ENCODE measurements at regions not wholly inside any gene's neighbourhood (a gene's known extent, or its start where the extent isn't known, plus 50 kb on each side); places are given as distances from the start of the nearest gene placed in this dataset.

DNA sequence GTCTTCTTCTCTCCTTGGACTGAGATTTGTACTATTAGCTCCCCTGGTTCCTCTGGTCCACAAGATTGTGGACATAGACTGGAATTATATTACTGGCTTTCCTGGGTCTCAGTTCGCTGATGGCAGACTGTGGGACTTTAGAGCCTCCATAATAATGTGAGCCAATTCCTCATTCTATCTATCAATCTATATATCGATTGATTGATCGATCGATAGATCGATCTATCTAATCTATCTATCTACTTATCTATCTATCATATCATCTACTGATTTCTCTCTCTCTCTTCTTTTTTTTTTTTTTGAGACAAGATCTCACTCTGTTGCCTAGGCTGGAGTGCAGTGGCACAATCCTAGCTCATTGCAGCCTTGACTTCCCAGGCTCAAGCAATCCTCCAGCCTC is 51.5 kb upstream of the DDR1 start:
- DNase-seq (no peak), FAIRE-seq (no peak)
- Histone ChIP-seq H3K27ac (ENCODE audit: low read depth in 2 of 2, low read length in 2 of 2) (no peak overlapping the region), H3K27me3 (ENCODE audit: control insufficient read depth, insufficient read depth, low read length) (no peaks in the 10 kb centered on the region), H3K4me3 (ENCODE audit: low read length in 3 of 3) (no peak overlapping the region), H3K36me3 (ENCODE audit: control insufficient read depth in 2 of 3, insufficient read depth in 3 of 3, low read length in 3 of 3) (no peaks in the 10 kb centered on the region), H3K9ac (ENCODE audit: low read length in 3 of 3) (no peak overlapping the region), H3K4me1 (ENCODE audit: control insufficient read depth in 2 of 3, insufficient read depth in 2 of 3, low read depth in 1 of 3, low read length in 3 of 3) (peaks cover 4 to 16% (median 10%) of the 10 kb centered on the region in 3 donors), H3K9me3 (ENCODE audit: control insufficient read depth in 2 of 3, insufficient read depth in 1 of 3, low read length in 3 of 3) (no peaks in the 10 kb centered on the region)
- TF ChIP-seq, protein P1, sequence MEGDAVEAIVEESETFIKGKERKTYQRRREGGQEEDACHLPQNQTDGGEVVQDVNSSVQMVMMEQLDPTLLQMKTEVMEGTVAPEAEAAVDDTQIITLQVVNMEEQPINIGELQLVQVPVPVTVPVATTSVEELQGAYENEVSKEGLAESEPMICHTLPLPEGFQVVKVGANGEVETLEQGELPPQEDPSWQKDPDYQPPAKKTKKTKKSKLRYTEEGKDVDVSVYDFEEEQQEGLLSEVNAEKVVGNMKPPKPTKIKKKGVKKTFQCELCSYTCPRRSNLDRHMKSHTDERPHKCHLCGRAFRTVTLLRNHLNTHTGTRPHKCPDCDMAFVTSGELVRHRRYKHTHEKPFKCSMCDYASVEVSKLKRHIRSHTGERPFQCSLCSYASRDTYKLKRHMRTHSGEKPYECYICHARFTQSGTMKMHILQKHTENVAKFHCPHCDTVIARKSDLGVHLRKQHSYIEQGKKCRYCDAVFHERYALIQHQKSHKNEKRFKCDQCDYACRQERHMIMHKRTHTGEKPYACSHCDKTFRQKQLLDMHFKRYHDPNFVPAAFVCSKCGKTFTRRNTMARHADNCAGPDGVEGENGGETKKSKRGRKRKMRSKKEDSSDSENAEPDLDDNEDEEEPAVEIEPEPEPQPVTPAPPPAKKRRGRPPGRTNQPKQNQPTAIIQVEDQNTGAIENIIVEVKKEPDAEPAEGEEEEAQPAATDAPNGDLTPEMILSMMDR (IDR thresholded peaks at IDR 0.05; ENCODE audit: borderline replicate concordance, extremely low read depth, insufficient read depth), result no peak
- intact Hi-C loops (cut with DNase I), result no loop called here

DNA sequence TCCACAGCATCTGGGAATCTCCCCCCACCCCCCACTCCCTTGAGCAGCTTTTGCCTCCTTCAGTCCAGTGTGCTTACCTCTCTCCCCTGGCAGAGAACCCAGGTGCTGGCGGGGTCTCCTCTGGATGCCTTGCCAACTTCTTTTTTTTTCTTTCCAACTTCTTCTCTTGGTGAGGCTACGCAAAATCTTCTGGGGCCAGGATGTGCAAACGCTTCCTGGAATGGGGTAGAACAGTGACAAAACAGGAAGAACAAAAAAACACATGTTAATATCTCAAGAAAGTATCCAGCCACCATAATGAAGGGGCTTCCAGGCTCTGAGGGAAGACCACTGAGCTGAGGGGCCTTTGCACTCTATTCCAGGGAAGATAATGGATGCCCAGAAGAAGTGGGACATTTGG is 53.9 kb upstream of the DDR1 start:
- Histone ChIP-seq H3K27ac (ENCODE audit: low read depth in 2 of 2, low read length in 2 of 2) (peak overlapping the region in 1 of 2 donors; percentile 65), H3K9me3 (ENCODE audit: control insufficient read depth in 2 of 3, insufficient read depth in 1 of 3, low read length in 3 of 3) (no peaks in the 10 kb centered on the region), H3K9ac (ENCODE audit: low read length in 3 of 3) (no peak overlapping the region), H3K4me1 (ENCODE audit: control insufficient read depth in 2 of 3, insufficient read depth in 2 of 3, low read depth in 1 of 3, low read length in 3 of 3) (peaks cover 4 to 12% (median 10%) of the 10 kb centered on the region in 3 donors), H3K36me3 (ENCODE audit: control insufficient read depth in 2 of 3, insufficient read depth in 3 of 3, low read length in 3 of 3) (no peaks in the 10 kb centered on the region), H3K4me3 (ENCODE audit: low read length in 3 of 3) (no peak overlapping the region), H3K27me3 (ENCODE audit: control insufficient read depth, insufficient read depth, low read length) (no peaks in the 10 kb centered on the region)
- DNase-seq, result no peak
- intact Hi-C loops (cut with DNase I), result no loop called here
- TF ChIP-seq, protein P1 (IDR thresholded peaks at IDR 0.05; ENCODE audit: borderline replicate concordance, extremely low read depth, insufficient read depth), result no peak
- no peak for FAIRE-seq

DNA sequence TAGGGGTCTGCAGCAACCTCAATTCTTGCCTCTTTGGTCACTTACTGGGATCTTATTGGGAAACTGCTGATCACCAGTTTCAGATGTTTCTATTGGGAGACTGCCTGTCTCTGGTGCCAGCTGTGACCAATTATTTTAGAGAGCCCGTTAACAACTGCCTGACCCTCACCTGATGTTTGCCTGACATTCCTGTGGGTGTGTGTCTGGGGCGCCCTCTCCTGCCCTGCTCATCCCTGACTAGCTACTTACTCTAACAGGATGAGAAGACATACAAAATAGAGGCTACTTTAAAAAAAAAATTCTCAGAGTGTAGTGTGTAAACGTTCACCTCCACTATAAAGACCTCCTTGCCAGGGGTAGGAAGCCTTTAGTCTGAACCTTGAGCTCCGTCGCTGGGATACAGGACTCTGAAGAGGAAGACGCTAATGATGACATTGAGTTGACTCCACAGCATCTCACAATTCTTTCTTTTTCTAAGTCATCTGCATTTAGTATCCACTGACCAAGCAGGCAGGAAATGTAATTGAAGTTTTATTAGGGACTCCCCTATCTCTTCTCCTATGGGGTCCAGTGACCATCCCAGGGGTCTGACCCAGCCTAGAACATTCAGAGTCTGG is 54.6 kb upstream of the DDR1 start:
- peak overlapping the region in 1 of 2 donors; percentile 15 for H3K27ac ChIP-seq (ENCODE audit: low read depth in 2 of 2, low read length in 2 of 2)

More for the DNA sequence above, 54.6 kb upstream of the DDR1 start:
- DNase-seq (no peak), FAIRE-seq (no peak)
- Histone ChIP-seq H3K27me3 (ENCODE audit: control insufficient read depth, insufficient read depth, low read length) (no peaks in the 10 kb centered on the region), H3K4me1 (ENCODE audit: control insufficient read depth in 2 of 3, insufficient read depth in 2 of 3, low read depth in 1 of 3, low read length in 3 of 3) (peaks cover 4 to 12% (median 10%) of the 10 kb centered on the region in 3 donors), H3K9ac (ENCODE audit: low read length in 3 of 3) (no peak overlapping the region), H3K4me3 (ENCODE audit: low read length in 3 of 3) (no peak overlapping the region), H3K36me3 (ENCODE audit: control insufficient read depth in 2 of 3, insufficient read depth in 3 of 3, low read length in 3 of 3) (no peaks in the 10 kb centered on the region), H3K9me3 (ENCODE audit: control insufficient read depth in 2 of 3, insufficient read depth in 1 of 3, low read length in 3 of 3) (no peaks in the 10 kb centered on the region)
- TF ChIP-seq, protein P1 (IDR thresholded peaks at IDR 0.05; ENCODE audit: borderline replicate concordance, extremely low read depth, insufficient read depth), result no peak
- intact Hi-C loops (cut with DNase I), result loop anchor here (10.0 kb wide), 2 partner anchors 45 to 245 kb away; no protein-coding TSS in a partner anchor

All from kidney (tissue), 13 donors.